ENCODE measurements at regions not wholly inside any gene's neighbourhood (a gene's known extent, or its start where the extent isn't known, plus 50 kb on each side); places are given as distances from the start of the nearest gene placed in this dataset.

DNA sequence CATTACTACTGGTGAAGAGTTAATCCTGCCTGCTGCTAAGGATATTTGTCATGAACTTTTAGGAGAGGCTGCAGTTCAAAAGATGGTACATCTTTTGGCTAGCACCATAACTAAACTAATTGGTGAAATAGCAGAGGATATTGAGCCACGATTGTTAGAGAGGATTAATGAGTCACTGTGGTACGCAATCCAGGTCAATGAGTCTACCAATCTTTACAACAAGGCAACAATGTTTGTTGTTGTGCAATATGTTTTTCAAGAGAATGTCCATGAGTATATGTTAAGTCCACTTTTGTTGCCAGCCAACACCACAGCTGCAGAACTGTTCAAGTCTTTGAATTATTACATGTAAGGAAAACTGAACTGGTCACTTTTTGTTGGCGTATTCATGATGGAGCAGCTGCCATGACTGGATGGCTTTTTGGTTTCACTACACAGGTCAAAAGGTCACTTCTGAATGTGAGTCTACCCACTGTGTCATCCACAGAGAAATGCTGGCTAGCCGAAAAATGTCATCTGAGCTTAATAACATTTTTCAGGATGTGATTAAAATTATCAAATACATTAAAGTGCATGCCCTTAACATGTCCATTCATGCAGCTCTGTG, 402.6 kb upstream of the KIF2B start:
- H3K4me1 ChIP-seq (ENCODE audit: control insufficient read depth, insufficient read depth, low read length), result no peaks in the 10 kb centered on the region
- no peaks in the 10 kb centered on the region for H3K27me3 ChIP-seq (ENCODE audit: control insufficient read depth, insufficient read depth, low read length)
- intact Hi-C loops (cut with micrococcal nuclease; ENCODE audit: unreplicated experiment) (no loop called here), in situ Hi-C loops (cut with HindIII; ENCODE audit: low pct_unique_long_range_greater_than_20kb, low sequenced_read_pairs) (no loop called here)
- no peaks in the 10 kb centered on the region for H3K36me3 ChIP-seq (ENCODE audit: control insufficient read depth, insufficient read depth, low read length)
- no peak overlapping the region for H3K4me3 ChIP-seq (ENCODE audit: low read depth in 2 of 2, low read length in 2 of 2)
- no peak overlapping the region for H3K27ac ChIP-seq (ENCODE audit: low read length)
- ChIA-PET CTCF (no interaction called here), POLR2A (no interaction called here)
- no peak for DNase-seq (ENCODE audit: low read depth, low spot score)
- no peak for ATAC-seq
- H3K9me3 ChIP-seq (ENCODE audit: control insufficient read depth, insufficient read depth, low read depth, low read length), result no peaks in the 10 kb centered on the region
- BruUV-seq (replicated peaks), result no TSS peak
- TF ChIP-seq POLR2AphosphoS5 (IDR thresholded peaks at IDR 0.05; ENCODE audit: low read depth, low read length) (no peak), CTCF (IDR thresholded peaks at IDR 0.05) (no peak)

GRCh38 chr17:53409588-53409987, 413.1 kb upstream of the KIF2B start:
- H3K27me3 ChIP-seq (ENCODE audit: control insufficient read depth, insufficient read depth, low read length), result no peaks in the 10 kb centered on the region
- POLR2A ChIA-PET, result no interaction called here
- no peak overlapping the region for H3K4me3 ChIP-seq (ENCODE audit: low read depth in 2 of 2, low read length in 2 of 2)
- no peak for TF ChIP-seq POLR2AphosphoS5 (IDR thresholded peaks at IDR 0.05; ENCODE audit: low read depth, low read length)
- no peak for TF ChIP-seq CTCF (IDR thresholded peaks at IDR 0.05)
- no peak for TF ChIP-seq TCF7L2 (IDR thresholded peaks at IDR 0.05; ENCODE audit: low read depth, low read length)
- TF ChIP-seq SIN3A (IDR thresholded peaks at IDR 0.05; ENCODE audit: borderline replicate concordance, insufficient read depth, low read depth, low read length), result no peak
- TF ChIP-seq, protein P1, sequence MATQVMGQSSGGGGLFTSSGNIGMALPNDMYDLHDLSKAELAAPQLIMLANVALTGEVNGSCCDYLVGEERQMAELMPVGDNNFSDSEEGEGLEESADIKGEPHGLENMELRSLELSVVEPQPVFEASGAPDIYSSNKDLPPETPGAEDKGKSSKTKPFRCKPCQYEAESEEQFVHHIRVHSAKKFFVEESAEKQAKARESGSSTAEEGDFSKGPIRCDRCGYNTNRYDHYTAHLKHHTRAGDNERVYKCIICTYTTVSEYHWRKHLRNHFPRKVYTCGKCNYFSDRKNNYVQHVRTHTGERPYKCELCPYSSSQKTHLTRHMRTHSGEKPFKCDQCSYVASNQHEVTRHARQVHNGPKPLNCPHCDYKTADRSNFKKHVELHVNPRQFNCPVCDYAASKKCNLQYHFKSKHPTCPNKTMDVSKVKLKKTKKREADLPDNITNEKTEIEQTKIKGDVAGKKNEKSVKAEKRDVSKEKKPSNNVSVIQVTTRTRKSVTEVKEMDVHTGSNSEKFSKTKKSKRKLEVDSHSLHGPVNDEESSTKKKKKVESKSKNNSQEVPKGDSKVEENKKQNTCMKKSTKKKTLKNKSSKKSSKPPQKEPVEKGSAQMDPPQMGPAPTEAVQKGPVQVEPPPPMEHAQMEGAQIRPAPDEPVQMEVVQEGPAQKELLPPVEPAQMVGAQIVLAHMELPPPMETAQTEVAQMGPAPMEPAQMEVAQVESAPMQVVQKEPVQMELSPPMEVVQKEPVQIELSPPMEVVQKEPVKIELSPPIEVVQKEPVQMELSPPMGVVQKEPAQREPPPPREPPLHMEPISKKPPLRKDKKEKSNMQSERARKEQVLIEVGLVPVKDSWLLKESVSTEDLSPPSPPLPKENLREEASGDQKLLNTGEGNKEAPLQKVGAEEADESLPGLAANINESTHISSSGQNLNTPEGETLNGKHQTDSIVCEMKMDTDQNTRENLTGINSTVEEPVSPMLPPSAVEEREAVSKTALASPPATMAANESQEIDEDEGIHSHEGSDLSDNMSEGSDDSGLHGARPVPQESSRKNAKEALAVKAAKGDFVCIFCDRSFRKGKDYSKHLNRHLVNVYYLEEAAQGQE (IDR thresholded peaks at IDR 0.05; ENCODE audit: insufficient read depth in 1 of 2, low read depth in 2 of 2, low read length in 1 of 2), result no peak
- BruUV-seq (replicated peaks), result no TSS peak
- ATAC-seq (no peak), DNase-seq (ENCODE audit: low read depth, low spot score) (no peak)
- no peaks in the 10 kb centered on the region for H3K4me1 ChIP-seq (ENCODE audit: control insufficient read depth, insufficient read depth, low read length)
- CTCF ChIA-PET, result no interaction called here
- no peaks in the 10 kb centered on the region for H3K36me3 ChIP-seq (ENCODE audit: control insufficient read depth, insufficient read depth, low read length)
- intact Hi-C loops (cut with micrococcal nuclease; ENCODE audit: unreplicated experiment), result no loop called here
- no peak overlapping the region for H3K27ac ChIP-seq (ENCODE audit: low read length)
- H3K9me3 ChIP-seq (ENCODE audit: control insufficient read depth, insufficient read depth, low read depth, low read length), result 0 out of 2 replicates have a peak, but pooled peaks cover 11% of the 10 kb centered on the region
- in situ Hi-C loops (cut with HindIII; ENCODE audit: low pct_unique_long_range_greater_than_20kb, low sequenced_read_pairs), result no loop called here

Data from Panc1 (cell line).